SK-N-SH (cell line): ENCODE measurements at regions not wholly inside any gene's neighbourhood (a gene's known extent, or its start where the extent isn't known, plus 50 kb on each side); places are given as distances from the start of the nearest gene placed in this dataset.

ENCODE experiments used
- CHD2 ChIP-seq: fragments of 150-350 bp; IDR thresholded peaks from 2 replicates; pipeline ENCODE4 v1.6.1; 2018; ENCODE audit warnings: low read length; ENCODE audit not compliant: partially characterized antibody
- CTCF ChIP-seq: fragments of 200-600 bp; sonication (generic); IDR thresholded peaks from 2 replicates; pipeline ENCODE4 v1.6.1; 2017; ENCODE audit warnings: antibody characterized with exemption, mild to moderate bottlenecking, moderate library complexity
- EP300 ChIP-seq, 2 experiments: IDR thresholded peaks; 2 replicates each; pipeline versions ENCODE4 v1.4.0 to v1.6.1; 2012; ENCODE audit warnings: borderline replicate concordance in 1 of 2, low read depth in 1 of 2, low read length in 1 of 2
- GABPA ChIP-seq: IDR thresholded peaks from 2 replicates; pipeline ENCODE4 v1.4.0; 2012; ENCODE audit warnings: low read depth, mild to moderate bottlenecking
- POLR2AphosphoS5 ChIP-seq: IDR thresholded peaks from 2 replicates; pipeline ENCODE4 v1.6.1; 2012; ENCODE audit warnings: low read depth, low read length
- SIN3A ChIP-seq: IDR thresholded peaks from 2 replicates; pipeline ENCODE4 v1.6.1; 2012; ENCODE audit warnings: low read depth, mild to moderate bottlenecking, low read length, moderate library complexity, borderline replicate concordance
- TEAD4 ChIP-seq: IDR thresholded peaks from 2 replicates; pipeline ENCODE4 v1.4.0; 2012; ENCODE audit warnings: mild to moderate bottlenecking, borderline replicate concordance; ENCODE audit not compliant: insufficient read depth
- YY1 ChIP-seq: IDR thresholded peaks from 2 replicates; pipeline ENCODE4 v1.4.0; 2012; ENCODE audit warnings: low read depth, mild to moderate bottlenecking

GRCh38 chr7:15972862-15973275 lies 286.4 kb upstream of the MEOX2 start:
- no peak for TF ChIP-seq CTCF
- TF ChIP-seq EP300 (IDR thresholded peaks at IDR 0.05; ENCODE audit: borderline replicate concordance in 1 of 2, low read depth in 1 of 2, low read length in 1 of 2) = no peak
- TF ChIP-seq SIN3A = no peak
- TF ChIP-seq GABPA = no peak
- no peak for TF ChIP-seq TEAD4
- TF ChIP-seq YY1 = no peak
- no peak for TF ChIP-seq POLR2AphosphoS5
- no peak for TF ChIP-seq CHD2
